H54 (cell line): ENCODE measurements at regions not wholly inside any gene's neighbourhood (a gene's known extent, or its start where the extent isn't known, plus 50 kb on each side); places are given as distances from the start of the nearest gene placed in this dataset.
A peak's percentile ranks its signal among the peaks of the same experiment; 100 is the strongest.

Experiments
- DNase-seq: peaks from one replicate; pipeline ENCODE4 v3.0.0; 2011; ENCODE audit warnings: low spot score, mixed read lengths; ENCODE audit not compliant: insufficient read length
- FAIRE-seq: peaks from 3 replicates; lab custom pipeline; 2011; peaks lifted over from hg19 to GRCh38; lab: Jason Lieb, UNC
- POLR2A ChIP-seq: IDR thresholded peaks from 2 replicates; pipeline ENCODE4 v1.6.1; 2011; ENCODE audit warnings: low read depth, mild to moderate bottlenecking, low read length

GRCh38 chr6:142544199-142544838 lies 242.5 kb downstream of the ADGRG6 start:
- DNase-seq = no peak
- TF ChIP-seq POLR2A = no peak
- no peak for FAIRE-seq

GRCh38 chr6:142545147-142545546 lies 243.3 kb downstream of the ADGRG6 start:
- FAIRE-seq (no peak), DNase-seq (no peak)
- TF ChIP-seq POLR2A = no peak

- no peak for DNase-seq
- no peak for FAIRE-seq
- TF ChIP-seq POLR2A = no peak
Observed at GRCh38 chr6:142548566-142548965, 246.8 kb downstream of the ADGRG6 start.

GRCh38 chr6:142550310-142551063 lies 248.7 kb downstream of the ADGRG6 start:
- no peak for FAIRE-seq
- TF ChIP-seq POLR2A = no peak

GRCh38 chr6:142551274-142551811 lies 249.5 kb downstream of the ADGRG6 start:
- no peak for TF ChIP-seq POLR2A
- peak; percentile 32 for DNase-seq
- peak; percentile 75 for FAIRE-seq

More at GRCh38 chr6:142550310-142551063, 248.7 kb downstream of the ADGRG6 start:
- no peak for DNase-seq

GRCh38 chr6:142558786-142559185 lies 257.0 kb downstream of the ADGRG6 start:
- DNase-seq (no peak), FAIRE-seq (no peak)
- no peak for TF ChIP-seq POLR2A

- DNase-seq (no peak), FAIRE-seq (no peak)
- TF ChIP-seq POLR2A = no peak
Observed at GRCh38 chr6:142561511-142562265, 259.9 kb downstream of the ADGRG6 start.

GRCh38 chr6:142562865-142563264 lies 261.1 kb downstream of the ADGRG6 start:
- no peak for TF ChIP-seq POLR2A
- DNase-seq = no peak
- no peak for FAIRE-seq

- TF ChIP-seq POLR2A = no peak
- FAIRE-seq = no peak
- peak; percentile 20 for DNase-seq
Observed at GRCh38 chr6:142566628-142567396, 265.0 kb downstream of the ADGRG6 start.

- no peak for TF ChIP-seq POLR2A
- no peak for DNase-seq
- no peak for FAIRE-seq
Observed at GRCh38 chr6:142567461-142567860, 265.7 kb downstream of the ADGRG6 start.

- no peak for TF ChIP-seq POLR2A
- DNase-seq = no peak
- no peak for FAIRE-seq
Observed at GRCh38 chr6:142568857-142569597, 267.2 kb downstream of the ADGRG6 start.

GRCh38 chr6:142569676-142570075 lies 267.9 kb downstream of the ADGRG6 start:
- TF ChIP-seq POLR2A = no peak
- FAIRE-seq = no peak
- no peak for DNase-seq
